Stimulated activated naive B cell treated with anti-CD40 and anti-IgM and Interleukin-4, amounts not matched to agents 10 μg/mL and 1 μg/mL and 100 μg/mL, for 72 hours (primary cell): ENCODE measurements at regions not wholly inside any gene's neighbourhood (a gene's known extent, or its start where the extent isn't known, plus 50 kb on each side); places are given as distances from the start of the nearest gene placed in this dataset.

Experiments
- ATAC-seq, 2 donors: fragments of 150-1000 bp; cut with Tn5 transposase; replicated peaks; 2 replicates each; pipeline ENCODE4 v1.10.0; 2021; ENCODE audit warnings: moderate library complexity in 1 of 2
- DNase-seq: peaks from one replicate; pipeline ENCODE4 v3.0.0; 2021
- H3K27ac Mint-ChIP-seq: one replicate; pipeline ENCODE4 v1.8.0; 2022; ENCODE audit warnings: mild to moderate bottlenecking, mixed read lengths
- H3K27me3 Mint-ChIP-seq, 2 donors: one replicate each; pipeline ENCODE4 v1.8.0; 2022; ENCODE audit warnings: mixed read lengths in 2 of 2
- H3K36me3 Mint-ChIP-seq, 2 donors: one replicate each; pipeline ENCODE4 v1.8.0; 2022; ENCODE audit warnings: mixed read lengths in 2 of 2, mild to moderate bottlenecking in 1 of 2
- H3K4me1 Mint-ChIP-seq, 2 donors: one replicate each; pipeline ENCODE4 v1.8.0; 2022; ENCODE audit warnings: mixed read lengths in 2 of 2, mild to moderate bottlenecking in 1 of 2
- H3K4me3 Mint-ChIP-seq, 2 donors: one replicate each; pipeline ENCODE4 v1.8.0; 2022; ENCODE audit warnings: mild to moderate bottlenecking in 2 of 2, mixed read lengths in 2 of 2, moderate library complexity in 1 of 2
- H3K9me3 Mint-ChIP-seq, 2 donors: one replicate each; pipeline ENCODE4 v1.8.0; 2022; ENCODE audit warnings: mixed read lengths in 2 of 2, mild to moderate bottlenecking in 1 of 2

DNA sequence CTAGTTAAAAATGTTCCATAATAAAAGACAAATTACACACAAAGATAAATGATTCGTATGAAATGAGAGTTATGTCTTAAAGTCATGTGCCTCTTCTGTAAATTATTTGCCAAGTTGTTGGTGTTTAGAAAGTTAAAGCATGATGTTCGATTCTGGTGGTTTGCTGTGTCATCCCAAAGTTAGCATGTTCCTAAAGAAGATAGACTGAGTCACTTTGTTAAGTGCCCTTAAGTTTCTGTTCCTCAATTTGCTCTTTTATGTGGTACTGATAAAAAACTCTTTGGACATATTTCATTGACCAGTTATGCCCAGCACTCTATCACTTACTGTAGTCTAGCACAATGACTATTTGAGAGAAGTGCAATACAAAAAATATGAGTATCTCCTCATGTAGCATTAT lies 366.9 kb upstream of the ZNF608 start:
- Mint-ChIP-seq H3K4me1 (peaks cover 3 to 7% of the 10 kb centered on the region in 2 donors), H3K27ac (no peak overlapping the region), H3K36me3 (peaks cover 0 to 1% of the 10 kb centered on the region in 2 donors), H3K9me3 (peaks cover 5 to 8% of the 10 kb centered on the region in 2 donors), H3K27me3 (peaks cover 11 to 17% of the 10 kb centered on the region in 2 donors), H3K4me3 (no peak overlapping the region)
- DNase-seq (no peak), ATAC-seq (peak; percentile 51 to 69)

- no peak for DNase-seq
- ATAC-seq, result no peak
- Mint-ChIP-seq H3K27me3 (peaks cover 14 to 17% of the 10 kb centered on the region in 2 donors), H3K4me3 (no peak overlapping the region), H3K27ac (no peak overlapping the region), H3K36me3 (peaks cover 0 to 1% of the 10 kb centered on the region in 2 donors), H3K9me3 (peaks cover 4 to 8% of the 10 kb centered on the region in 2 donors), H3K4me1 (peaks cover 3 to 7% of the 10 kb centered on the region in 2 donors)
These were observed 368.7 kb upstream of the ZNF608 start for GRCh38 chr5:125115195-125115525.

DNA sequence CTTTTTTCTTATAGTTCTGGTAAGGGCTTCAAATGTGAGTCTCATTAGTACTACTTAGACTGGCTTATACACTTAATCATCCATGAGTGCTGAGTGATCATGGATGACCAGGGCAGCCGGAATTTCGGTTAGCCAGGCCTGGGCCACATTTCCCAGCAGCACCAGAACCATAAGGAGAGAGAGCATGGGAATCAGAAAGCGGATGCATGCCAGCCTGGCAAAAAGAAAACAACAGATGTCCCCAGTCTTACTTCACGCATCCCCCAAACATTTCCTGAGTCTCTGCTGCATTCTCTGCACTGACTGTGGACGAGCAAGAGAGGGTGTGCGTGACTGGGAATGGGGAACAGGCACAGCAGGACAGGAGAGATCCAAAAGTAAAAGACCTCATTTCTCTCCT lies 371.1 kb upstream of the ZNF608 start:
- ATAC-seq, result no peak
- H3K36me3 Mint-ChIP-seq, result no peaks in the 10 kb centered on the region
- peaks cover 0 to 7% of the 10 kb centered on the region in 2 donors for H3K4me1 Mint-ChIP-seq
- H3K4me3 Mint-ChIP-seq, result no peak overlapping the region
- no peaks in the 10 kb centered on the region for H3K9me3 Mint-ChIP-seq
- no peak overlapping the region for H3K27ac Mint-ChIP-seq
- DNase-seq, result no peak
- peaks cover 13 to 14% of the 10 kb centered on the region in 2 donors for H3K27me3 Mint-ChIP-seq

GRCh38 chr5:125120012-125120411 lies 373.6 kb upstream of the ZNF608 start:
- no peak overlapping the region for H3K27ac Mint-ChIP-seq
- ATAC-seq (no peak), DNase-seq (no peak)
- H3K4me1 Mint-ChIP-seq, result no peaks in the 10 kb centered on the region
- no peaks in the 10 kb centered on the region for H3K36me3 Mint-ChIP-seq
- H3K27me3 Mint-ChIP-seq, result peaks cover 13 to 14% of the 10 kb centered on the region in 2 donors
- no peak overlapping the region for H3K4me3 Mint-ChIP-seq
- H3K9me3 Mint-ChIP-seq, result no peaks in the 10 kb centered on the region

GRCh38 chr5:125125031-125125823 lies 378.8 kb upstream of the ZNF608 start:
- no peak for ATAC-seq
- Mint-ChIP-seq H3K27me3 (peaks cover 5 to 6% of the 10 kb centered on the region in 2 donors), H3K9me3 (no peaks in the 10 kb centered on the region), H3K4me1 (peaks cover 0 to 3% of the 10 kb centered on the region in 2 donors), H3K27ac (no peak overlapping the region), H3K4me3 (no peak overlapping the region), H3K36me3 (no peaks in the 10 kb centered on the region)
- DNase-seq, result no peak

GRCh38 chr5:125126050-125126449 lies 379.6 kb upstream of the ZNF608 start:
- no peak overlapping the region for H3K4me3 Mint-ChIP-seq
- H3K9me3 Mint-ChIP-seq, result no peaks in the 10 kb centered on the region
- peaks cover 0 to 3% of the 10 kb centered on the region in 2 donors for H3K4me1 Mint-ChIP-seq
- ATAC-seq (no peak), DNase-seq (no peak)
- peaks cover 5 to 6% of the 10 kb centered on the region in 2 donors for H3K27me3 Mint-ChIP-seq
- H3K36me3 Mint-ChIP-seq, result no peaks in the 10 kb centered on the region
- H3K27ac Mint-ChIP-seq, result no peak overlapping the region

DNA sequence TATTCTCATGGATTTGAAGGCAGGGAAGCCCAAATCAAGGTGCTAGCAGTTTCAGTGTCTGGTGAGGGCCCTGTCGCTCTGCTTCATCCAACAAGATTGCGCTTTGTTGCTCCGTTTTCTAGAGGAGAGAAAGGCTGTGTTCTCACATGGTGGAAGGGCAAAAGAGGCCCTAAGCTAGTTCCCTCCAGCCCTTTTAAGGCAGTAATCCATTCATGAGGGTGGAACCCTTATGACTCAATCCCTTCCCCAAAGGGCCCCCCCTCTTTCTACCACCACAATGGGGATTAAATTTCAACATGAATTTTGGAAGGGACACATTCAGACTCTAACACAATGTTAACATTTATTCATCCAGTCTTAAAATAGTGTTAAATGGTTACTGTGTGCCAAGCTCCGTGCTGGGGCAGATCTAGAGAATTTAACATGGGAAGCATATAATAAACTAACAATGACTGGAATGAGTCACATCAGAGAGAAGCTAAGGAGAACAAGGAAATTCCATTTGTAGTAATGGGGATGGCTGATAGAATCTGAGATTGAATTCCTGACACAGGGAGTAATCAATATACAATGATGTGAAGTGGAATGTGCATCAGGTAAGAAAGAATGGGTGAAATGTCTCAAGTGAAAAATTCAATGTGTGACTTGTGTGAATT lies 382.8 kb upstream of the ZNF608 start:
- Mint-ChIP-seq H3K27me3 (peaks cover 5 to 6% of the 10 kb centered on the region in 2 donors), H3K4me1 (peaks cover 0 to 3% of the 10 kb centered on the region in 2 donors), H3K9me3 (no peaks in the 10 kb centered on the region), H3K36me3 (no peaks in the 10 kb centered on the region), H3K4me3 (no peak overlapping the region), H3K27ac (no peak overlapping the region)
- no peak for ATAC-seq
- no peak for DNase-seq

- DNase-seq (no peak), ATAC-seq (no peak)
- Mint-ChIP-seq H3K4me3 (no peak overlapping the region), H3K27me3 (peaks cover 5 to 6% of the 10 kb centered on the region in 2 donors), H3K27ac (no peak overlapping the region), H3K9me3 (no peaks in the 10 kb centered on the region), H3K4me1 (peaks cover 0 to 3% of the 10 kb centered on the region in 2 donors), H3K36me3 (no peaks in the 10 kb centered on the region)
These were observed 384.2 kb upstream of the ZNF608 start for GRCh38 chr5:125130591-125130990.

DNA sequence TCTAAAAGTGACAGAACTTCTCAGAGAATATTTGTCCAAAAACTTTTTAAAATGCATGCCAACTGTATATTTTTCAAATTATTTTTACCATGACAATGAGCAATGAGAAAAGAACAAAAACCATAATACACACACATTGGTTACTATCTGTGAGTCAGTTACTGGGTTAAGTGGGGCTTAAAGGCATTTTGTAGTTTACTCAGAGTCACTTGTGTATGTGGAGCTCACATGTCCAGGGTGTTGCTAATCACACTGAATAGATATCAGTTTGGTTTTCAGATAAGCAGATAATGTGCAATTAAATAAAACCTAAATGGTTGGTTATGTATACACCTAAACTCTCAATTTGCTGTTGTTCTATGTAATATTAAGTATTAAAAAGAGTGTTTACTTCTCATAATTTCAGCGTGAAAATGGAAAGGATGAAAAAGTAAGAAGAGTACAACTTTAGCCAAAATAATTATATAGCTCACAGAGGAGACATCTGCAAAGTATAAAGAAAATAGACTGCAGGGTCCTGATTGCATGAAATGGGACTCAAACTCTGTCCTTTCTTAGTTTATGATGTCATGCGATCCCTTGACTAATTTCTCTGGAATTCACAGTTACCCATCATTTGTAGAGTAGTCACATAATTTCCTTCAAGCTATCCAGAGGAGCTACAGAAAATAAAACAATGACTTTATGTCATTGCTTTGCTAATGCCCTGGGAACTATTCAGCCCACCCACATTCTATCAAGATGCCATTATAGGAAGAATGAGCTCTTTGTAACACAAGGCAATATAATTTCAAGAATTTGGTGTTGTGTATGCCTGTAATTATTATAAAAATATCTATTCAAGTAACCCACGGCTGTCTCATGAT lies 388.0 kb upstream of the ZNF608 start:
- peaks cover 3 to 4% of the 10 kb centered on the region in 2 donors for H3K9me3 Mint-ChIP-seq
- H3K4me3 Mint-ChIP-seq, result no peak overlapping the region
- no peaks in the 10 kb centered on the region for H3K4me1 Mint-ChIP-seq
- DNase-seq, result no peak
- H3K27me3 Mint-ChIP-seq, result no peaks in the 10 kb centered on the region
- no peak overlapping the region for H3K27ac Mint-ChIP-seq
- no peak for ATAC-seq
- H3K36me3 Mint-ChIP-seq, result no peaks in the 10 kb centered on the region

GRCh38 chr5:125137535-125137934 lies 391.1 kb upstream of the ZNF608 start:
- Mint-ChIP-seq H3K36me3 (no peaks in the 10 kb centered on the region), H3K4me3 (no peak overlapping the region), H3K27me3 (no peaks in the 10 kb centered on the region), H3K9me3 (peaks cover 4 to 6% of the 10 kb centered on the region in 2 donors), H3K4me1 (peaks cover 6 to 7% of the 10 kb centered on the region in 2 donors), H3K27ac (no peak overlapping the region)
- no peak for ATAC-seq
- no peak for DNase-seq

GRCh38 chr5:125138266-125138665 lies 391.8 kb upstream of the ZNF608 start:
- H3K4me1 Mint-ChIP-seq, result peaks cover 6 to 7% of the 10 kb centered on the region in 2 donors
- H3K9me3 Mint-ChIP-seq, result peaks cover 4 to 6% of the 10 kb centered on the region in 2 donors
- ATAC-seq (no peak), DNase-seq (no peak)
- no peak overlapping the region for H3K4me3 Mint-ChIP-seq
- H3K36me3 Mint-ChIP-seq, result no peaks in the 10 kb centered on the region
- no peaks in the 10 kb centered on the region for H3K27me3 Mint-ChIP-seq
- no peak overlapping the region for H3K27ac Mint-ChIP-seq

GRCh38 chr5:125139590-125139989 lies 393.2 kb upstream of the ZNF608 start:
- peaks cover 9 to 14% of the 10 kb centered on the region in 2 donors for H3K4me1 Mint-ChIP-seq
- H3K27ac Mint-ChIP-seq, result no peak overlapping the region
- no peak for DNase-seq
- H3K4me3 Mint-ChIP-seq, result no peak overlapping the region
- no peaks in the 10 kb centered on the region for H3K36me3 Mint-ChIP-seq
- peaks cover 4 to 6% of the 10 kb centered on the region in 2 donors for H3K9me3 Mint-ChIP-seq
- H3K27me3 Mint-ChIP-seq, result no peaks in the 10 kb centered on the region
- ATAC-seq, result no peak

DNA sequence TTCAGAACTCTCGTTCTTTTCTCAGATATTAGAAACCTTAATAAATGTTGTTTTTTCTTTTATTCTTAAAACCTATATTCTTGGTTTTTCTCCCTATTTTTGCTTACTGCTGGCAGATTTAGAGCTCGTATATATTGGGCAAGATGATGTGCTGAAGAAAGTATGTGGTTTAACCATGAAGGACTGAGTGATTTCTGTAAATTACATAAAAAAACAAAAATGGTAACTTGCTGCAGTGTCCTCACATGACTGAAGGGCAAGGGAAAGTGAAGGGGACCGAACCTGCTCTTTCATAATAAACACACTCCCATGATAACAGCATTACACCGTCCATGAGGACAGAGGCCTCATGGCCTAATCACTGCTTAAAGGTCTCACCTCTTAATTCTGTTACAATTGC lies 393.8 kb upstream of the ZNF608 start:
- Mint-ChIP-seq H3K9me3 (peaks cover 4 to 6% of the 10 kb centered on the region in 2 donors), H3K4me3 (no peak overlapping the region), H3K36me3 (no peaks in the 10 kb centered on the region), H3K27me3 (no peaks in the 10 kb centered on the region), H3K27ac (no peak overlapping the region), H3K4me1 (peaks cover 9 to 14% of the 10 kb centered on the region in 2 donors)
- DNase-seq (no peak), ATAC-seq (no peak)

- H3K4me1 Mint-ChIP-seq, result peaks cover 9 to 14% of the 10 kb centered on the region in 2 donors
- DNase-seq, result no peak
- H3K27me3 Mint-ChIP-seq, result no peaks in the 10 kb centered on the region
- H3K36me3 Mint-ChIP-seq, result no peaks in the 10 kb centered on the region
- no peak for ATAC-seq
- peaks cover 4 to 6% of the 10 kb centered on the region in 2 donors for H3K9me3 Mint-ChIP-seq
- no peak overlapping the region for H3K4me3 Mint-ChIP-seq
- no peak overlapping the region for H3K27ac Mint-ChIP-seq
These were observed 394.4 kb upstream of the ZNF608 start for GRCh38 chr5:125140855-125141254.
